Kidney (tissue), 13 donors: ENCODE measurements at regions not wholly inside any gene's neighbourhood (a gene's known extent, or its start where the extent isn't known, plus 50 kb on each side); places are given as distances from the start of the nearest gene placed in this dataset.
A peak's percentile ranks its signal among the peaks of the same experiment; 100 is the strongest.

Source experiments
- DNase-seq, 5 donors: peaks; one replicate each; pipeline ENCODE4 v3.0.0-alpha.2; 2013 to 2020
- FAIRE-seq: peaks from 2 replicates; lab custom pipeline; 2012; peaks lifted over from hg19 to GRCh38; lab: Jason Lieb, UNC
- H3K27ac ChIP-seq, 2 donors: one replicate each; pipeline ENCODE4 v1.7.0; 2013; ENCODE audit warnings: low read depth in 2 of 2, low read length in 2 of 2, inconsistent platforms in 1 of 2
- H3K27me3 ChIP-seq: one replicate; pipeline ENCODE4 v1.7.1; 2013; ENCODE audit warnings: low read length, inconsistent platforms; ENCODE audit not compliant: control insufficient read depth, insufficient read depth
- H3K36me3 ChIP-seq, 3 donors: one replicate each; pipeline versions ENCODE4 v1.7.0 to v1.7.1; 2013; ENCODE audit warnings: low read length in 3 of 3, control low read depth in 1 of 3, inconsistent platforms in 1 of 3; ENCODE audit not compliant: insufficient read depth in 3 of 3, control insufficient read depth in 2 of 3
- H3K4me1 ChIP-seq, 3 donors: one replicate each; pipeline versions ENCODE4 v1.7.0 to v1.7.1; 2013; ENCODE audit warnings: low read length in 3 of 3, inconsistent platforms in 1 of 3, low read depth in 1 of 3; ENCODE audit not compliant: control insufficient read depth in 2 of 3, insufficient read depth in 2 of 3
- H3K4me3 ChIP-seq, 3 donors: one replicate each; pipeline versions ENCODE4 v1.7.0 to v1.8.1; 2013; ENCODE audit warnings: low read length in 3 of 3, control low read depth in 1 of 3, inconsistent platforms in 1 of 3
- H3K9ac ChIP-seq, 3 donors: one replicate each; pipeline versions ENCODE4 v1.7.0 to v1.7.1; 2013; ENCODE audit warnings: low read length in 3 of 3, control low read depth in 1 of 3, inconsistent platforms in 1 of 3
- H3K9me3 ChIP-seq, 3 donors: one replicate each; pipeline versions ENCODE4 v1.7.0 to v1.7.1; 2013; ENCODE audit warnings: low read length in 3 of 3, control low read depth in 1 of 3, inconsistent platforms in 1 of 3; ENCODE audit not compliant: control insufficient read depth in 2 of 3, insufficient read depth in 1 of 3
- CTCF ChIP-seq: IDR thresholded peaks from 3 replicates; pipeline ENCODE4 v1.5.1; 2012; ENCODE audit warnings: mild to moderate bottlenecking, moderate library complexity, borderline replicate concordance; ENCODE audit not compliant: insufficient read depth; ENCODE audit errors: extremely low read depth
- intact Hi-C: fragments of 100-400 bp; cut with DNase I; formaldehyde crosslinking; loops from one replicate; pipeline ENCODE4 v1.11.1; 2022
- donor health status: control.
- donor health status: control.
- donor health status: control.
- donor health status: control.
- donor health status: control.
- donor health status: DM: yes; HTN: yes; CAD: no.
- donor health status: Normal renal cell carcinoma (clear cell type).

- Histone ChIP-seq H3K36me3 (no peaks in the 10 kb centered on the region), H3K9me3 (peaks cover 0 to 12% (median 4%) of the 10 kb centered on the region in 3 donors), H3K4me1 (peaks cover 0 to 4% (median 0%) of the 10 kb centered on the region in 3 donors), H3K9ac (no peak overlapping the region), H3K27ac (no peak overlapping the region), H3K27me3 (no peaks in the 10 kb centered on the region), H3K4me3 (no peak overlapping the region)
- no peak for DNase-seq
- intact Hi-C loops, result loop anchor here (10.0 kb wide), 1 partner anchor 235 kb away; no protein-coding TSS in a partner anchor
- FAIRE-seq, result no peak
- no peak for TF ChIP-seq CTCF
Observed at GRCh38 chr18:57889841-57890240, 86.7 kb upstream of the ATP8B1 start.

GRCh38 chr18:57887543-57888383 lies 84.6 kb upstream of the ATP8B1 start:
- no peak for FAIRE-seq
- peak in 1 of 5 donors; percentile 19 for DNase-seq
- H3K9ac ChIP-seq, result no peak overlapping the region
- peaks cover 0 to 12% (median 4%) of the 10 kb centered on the region in 3 donors for H3K9me3 ChIP-seq
- H3K4me3 ChIP-seq, result no peak overlapping the region
- H3K27ac ChIP-seq, result peak overlapping the region in 1 of 2 donors; percentile 34
- peaks cover 0 to 4% (median 0%) of the 10 kb centered on the region in 3 donors for H3K4me1 ChIP-seq
- no peaks in the 10 kb centered on the region for H3K27me3 ChIP-seq
- no peaks in the 10 kb centered on the region for H3K36me3 ChIP-seq
- intact Hi-C loops, result loop anchor here (10.0 kb wide), 1 partner anchor 237 kb away; no protein-coding TSS in a partner anchor
- no peak for TF ChIP-seq CTCF

GRCh38 chr18:57885931-57886330 lies 82.8 kb upstream of the ATP8B1 start:
- Histone ChIP-seq H3K27ac (no peak overlapping the region), H3K4me3 (no peak overlapping the region), H3K9ac (no peak overlapping the region), H3K36me3 (no peaks in the 10 kb centered on the region), H3K4me1 (peaks cover 0 to 4% (median 0%) of the 10 kb centered on the region in 3 donors), H3K9me3 (peaks cover 0 to 12% (median 4%) of the 10 kb centered on the region in 3 donors), H3K27me3 (no peaks in the 10 kb centered on the region)
- DNase-seq, result no peak
- no peak for TF ChIP-seq CTCF
- no peak for FAIRE-seq
- intact Hi-C loops, result loop anchor here (10.0 kb wide), 1 partner anchor 239 kb away; no protein-coding TSS in a partner anchor
